Vagina (tissue), 2 donors: ENCODE measurements at regions not wholly inside any gene's neighbourhood (a gene's known extent, or its start where the extent isn't known, plus 50 kb on each side); places are given as distances from the start of the nearest gene placed in this dataset.

ENCODE experiments used
- POLR2AphosphoS5 ChIP-seq, 2 donors: sonication (generic); formaldehyde crosslinking; IDR thresholded peaks; one replicate each; pipeline ENCODE4 v1.9.0; 2017; ENCODE audit warnings: antibody characterized with exemption in 2 of 2, mild to moderate bottlenecking in 2 of 2, low read depth in 1 of 2; ENCODE audit not compliant: insufficient read depth in 1 of 2
- TF ChIP-seq, protein P1 (sequence below), 3 experiments: fragments of 450-650 bp in 2 of 3; fragments of 200-600 bp in 1 of 3; sonication (generic) in 1 of 3; IDR thresholded peaks; one replicate each; pipeline ENCODE4 v1.5.1; 2017 to 2019; ENCODE audit warnings: antibody characterized with exemption in 3 of 3, mild to moderate bottlenecking in 2 of 3, moderate library complexity in 2 of 3

DNA sequence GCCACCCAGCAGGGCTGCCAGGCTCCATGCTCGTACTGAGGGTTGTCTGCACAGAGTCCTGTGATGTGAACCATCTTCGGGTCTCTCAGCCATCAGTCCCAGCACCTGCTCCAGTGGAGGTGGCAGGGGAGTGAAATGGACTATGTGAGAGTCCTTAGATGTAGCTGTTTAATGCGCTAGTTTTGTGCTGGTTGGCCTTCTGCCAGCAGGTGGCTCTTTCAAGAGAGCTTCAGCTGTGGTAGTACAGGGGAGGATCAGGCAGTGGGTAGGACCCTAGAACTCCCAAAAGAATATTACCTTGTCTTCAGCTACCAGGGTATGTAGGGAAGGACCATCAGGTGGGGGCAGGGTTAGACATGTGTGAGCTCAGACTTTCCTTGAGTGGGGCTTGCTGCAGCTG lies 1066.0 kb downstream of the GLUD2 start:
- TF ChIP-seq, protein P1, sequence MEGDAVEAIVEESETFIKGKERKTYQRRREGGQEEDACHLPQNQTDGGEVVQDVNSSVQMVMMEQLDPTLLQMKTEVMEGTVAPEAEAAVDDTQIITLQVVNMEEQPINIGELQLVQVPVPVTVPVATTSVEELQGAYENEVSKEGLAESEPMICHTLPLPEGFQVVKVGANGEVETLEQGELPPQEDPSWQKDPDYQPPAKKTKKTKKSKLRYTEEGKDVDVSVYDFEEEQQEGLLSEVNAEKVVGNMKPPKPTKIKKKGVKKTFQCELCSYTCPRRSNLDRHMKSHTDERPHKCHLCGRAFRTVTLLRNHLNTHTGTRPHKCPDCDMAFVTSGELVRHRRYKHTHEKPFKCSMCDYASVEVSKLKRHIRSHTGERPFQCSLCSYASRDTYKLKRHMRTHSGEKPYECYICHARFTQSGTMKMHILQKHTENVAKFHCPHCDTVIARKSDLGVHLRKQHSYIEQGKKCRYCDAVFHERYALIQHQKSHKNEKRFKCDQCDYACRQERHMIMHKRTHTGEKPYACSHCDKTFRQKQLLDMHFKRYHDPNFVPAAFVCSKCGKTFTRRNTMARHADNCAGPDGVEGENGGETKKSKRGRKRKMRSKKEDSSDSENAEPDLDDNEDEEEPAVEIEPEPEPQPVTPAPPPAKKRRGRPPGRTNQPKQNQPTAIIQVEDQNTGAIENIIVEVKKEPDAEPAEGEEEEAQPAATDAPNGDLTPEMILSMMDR (IDR thresholded peaks at IDR 0.05): no peak
- no peak for TF ChIP-seq POLR2AphosphoS5 (IDR thresholded peaks at IDR 0.05; ENCODE audit: insufficient read depth in 1 of 2, low read depth in 1 of 2)
